T-helper 1 cell treated with Interleukin-12 subunit alpha and Interleukin-12 subunit beta and Interleukin-4 antibody, amounts not matched to agents 30 ng/mL and 1 ng/mL, for 36 hours (primary cell): ENCODE measurements at regions not wholly inside any gene's neighbourhood (a gene's known extent, or its start where the extent isn't known, plus 50 kb on each side); places are given as distances from the start of the nearest gene placed in this dataset.

Experiments
- intact Hi-C: fragments of 100-400 bp; cut with micrococcal nuclease; formaldehyde crosslinking; loops from one replicate; pipeline ENCODE4 v1.15.1; 2024

GRCh38 chr16:76226481-76226880, 50.7 kb upstream of the CNTNAP4 start:
- intact Hi-C loops = no loop called here
